ENCODE measurements at regions not wholly inside any gene's neighbourhood (a gene's known extent, or its start where the extent isn't known, plus 50 kb on each side); places are given as distances from the start of the nearest gene placed in this dataset.

- no peak for TF ChIP-seq CUX1 (IDR thresholded peaks at IDR 0.05; ENCODE audit: insufficient replicate concordance, low read depth, low read length)
- TF ChIP-seq RAD51 (IDR thresholded peaks at IDR 0.05), result no peak
- no peak for TF ChIP-seq ATF7 (IDR thresholded peaks at IDR 0.05; ENCODE audit: low read depth)
- no peak for TF ChIP-seq NR2C1 (IDR thresholded peaks at IDR 0.05)
These were observed 341.2 kb upstream of the MAP3K7 start (continued) for GRCh38 chr6:90928051-90928450.

DNA sequence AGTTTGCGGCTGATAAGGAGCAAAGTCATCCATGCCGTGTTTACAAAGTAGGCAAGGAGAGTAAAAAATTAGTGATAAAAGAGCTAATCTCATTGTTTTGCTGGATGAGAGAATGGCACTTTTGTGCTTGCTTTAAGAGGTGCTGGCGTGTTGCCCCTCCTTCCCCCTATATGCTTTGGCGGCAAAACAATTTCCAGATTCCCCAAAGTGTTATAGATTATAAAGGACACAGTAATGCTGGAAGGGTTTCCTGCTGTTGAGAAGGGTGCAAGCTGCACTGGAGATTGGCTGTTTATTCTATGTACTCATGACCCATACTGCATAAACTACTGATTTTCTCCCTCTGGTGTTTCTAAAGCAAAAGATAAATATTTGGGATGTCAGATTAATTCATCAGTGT, 338.9 kb upstream of the MAP3K7 start:
- no peak overlapping the region for H3K27ac ChIP-seq (ENCODE audit: control insufficient read depth, insufficient read depth)
- POLR2A ChIA-PET, result no interaction called here
- no peak overlapping the region for H3K9ac ChIP-seq (ENCODE audit: control insufficient read depth, insufficient read depth, low read length)
- no TSS peak for BruUV-seq (replicated peaks)
- ATAC-seq (no peak), DNase-seq (ENCODE audit: low read depth, low spot score) (no peak), FAIRE-seq (no peak)
- in situ Hi-C loops (cut with MboI) (no loop called here), intact Hi-C loops (cut with micrococcal nuclease; ENCODE audit: unreplicated experiment) (no loop called here)
- H3K36me3 ChIP-seq (ENCODE audit: control insufficient read depth in 2 of 2, insufficient read depth in 2 of 2, low read length in 1 of 2), result no peaks in the 10 kb centered on the region
- no peak overlapping the region for H3K4me3 ChIP-seq
- no peak overlapping the region for H3K4me2 ChIP-seq (ENCODE audit: control insufficient read depth, insufficient read depth)
- TF ChIP-seq KDM1A (IDR thresholded peaks at IDR 0.05; ENCODE audit: borderline replicate concordance), result no peak
- TF ChIP-seq, protein P1, sequence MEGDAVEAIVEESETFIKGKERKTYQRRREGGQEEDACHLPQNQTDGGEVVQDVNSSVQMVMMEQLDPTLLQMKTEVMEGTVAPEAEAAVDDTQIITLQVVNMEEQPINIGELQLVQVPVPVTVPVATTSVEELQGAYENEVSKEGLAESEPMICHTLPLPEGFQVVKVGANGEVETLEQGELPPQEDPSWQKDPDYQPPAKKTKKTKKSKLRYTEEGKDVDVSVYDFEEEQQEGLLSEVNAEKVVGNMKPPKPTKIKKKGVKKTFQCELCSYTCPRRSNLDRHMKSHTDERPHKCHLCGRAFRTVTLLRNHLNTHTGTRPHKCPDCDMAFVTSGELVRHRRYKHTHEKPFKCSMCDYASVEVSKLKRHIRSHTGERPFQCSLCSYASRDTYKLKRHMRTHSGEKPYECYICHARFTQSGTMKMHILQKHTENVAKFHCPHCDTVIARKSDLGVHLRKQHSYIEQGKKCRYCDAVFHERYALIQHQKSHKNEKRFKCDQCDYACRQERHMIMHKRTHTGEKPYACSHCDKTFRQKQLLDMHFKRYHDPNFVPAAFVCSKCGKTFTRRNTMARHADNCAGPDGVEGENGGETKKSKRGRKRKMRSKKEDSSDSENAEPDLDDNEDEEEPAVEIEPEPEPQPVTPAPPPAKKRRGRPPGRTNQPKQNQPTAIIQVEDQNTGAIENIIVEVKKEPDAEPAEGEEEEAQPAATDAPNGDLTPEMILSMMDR (IDR thresholded peaks at IDR 0.05 in 2 of 3, conservative IDR thresholded peaks at IDR 0.05 in 1 of 3; ENCODE audit: control insufficient read depth in 2 of 3, extremely low read depth in 1 of 3, insufficient read depth in 1 of 3, low read depth in 3 of 3, low read length in 3 of 3), result no peak
- H4K20me1 ChIP-seq (ENCODE audit: control insufficient read depth, insufficient read depth), result no peaks in the 10 kb centered on the region
- no peaks in the 10 kb centered on the region for H3K79me2 ChIP-seq (ENCODE audit: control insufficient read depth, insufficient read depth, low read length)
- SMC1A ChIA-PET (ENCODE audit: uncharacterized antibody, unreplicated experiment), result interaction anchor here (0.7 to 0.8 kb wide), 2 partner anchors 15 to 30 kb away, joined by 3 read pairs; no protein-coding TSS in a partner anchor
- RAD21 ChIA-PET (ENCODE audit: unreplicated experiment), result interaction anchor here (1.7 kb wide), 1 partner anchor 15 kb away, joined by 7 read pairs; no protein-coding TSS in a partner anchor
- CTCF ChIA-PET, result interaction anchor here (2.0 kb wide), 1 partner anchor 15 kb away, joined by 11 read pairs; no protein-coding TSS in a partner anchor
- no peaks in the 10 kb centered on the region for H3K27me3 ChIP-seq (replicated peaks in 1 of 2; ENCODE audit: control insufficient read depth in 2 of 2, insufficient read depth in 2 of 2, low read length in 1 of 2)
- H3K4me1 ChIP-seq (ENCODE audit: control insufficient read depth, insufficient read depth, low read length), result no peaks in the 10 kb centered on the region
- H2AFZ ChIP-seq (ENCODE audit: control insufficient read depth, low read depth, low read length), result no peak overlapping the region
- 61% methylated on average over 4 of the region's 4 CpGs for WGBS (ENCODE audit: insufficient coverage, insufficient replicate concordance, low lambda C conversion rate, missing lambda C conversion rate)
- H3K9me3 ChIP-seq (replicated peaks; ENCODE audit: control insufficient read depth, insufficient read depth, low read length), result no peaks in the 10 kb centered on the region

All from GM12878 (cell line).